Testis (tissue), 2 donors: ENCODE measurements at regions not wholly inside any gene's neighbourhood (a gene's known extent, or its start where the extent isn't known, plus 50 kb on each side); places are given as distances from the start of the nearest gene placed in this dataset.

ENCODE experiments used
- DNase-seq: peaks from one replicate; pipeline ENCODE4 v3.0.0-alpha.2; 2019
- H3K27ac ChIP-seq, 2 donors: fragments of 200-600 bp; sonication (generic); one replicate each; pipeline ENCODE4 v1.5.1; 2019
- H3K27me3 ChIP-seq: fragments of 200-600 bp; sonication (generic); one replicate; pipeline ENCODE4 v1.5.1; 2019
- H3K36me3 ChIP-seq: fragments of 200-600 bp; sonication (generic); one replicate; pipeline ENCODE4 v1.5.1; 2017; ENCODE audit warnings: low read depth; ENCODE audit errors: missing control alignments
- H3K4me1 ChIP-seq: fragments of 200-600 bp; sonication (generic); one replicate; pipeline ENCODE4 v1.5.1; 2019
- H3K4me3 ChIP-seq, 2 donors: fragments of 200-600 bp; sonication (generic); one replicate each; pipeline ENCODE4 v1.5.1; 2017 to 2019
- H3K9me3 ChIP-seq: fragments of 200-600 bp; sonication (generic); one replicate; pipeline ENCODE4 v1.5.1; 2017
- CTCF ChIP-seq, 3 experiments: fragments of 450-650 bp in 2 of 3; fragments of 200-600 bp in 1 of 3; sonication (generic) in 1 of 3; IDR thresholded peaks; one replicate each; pipeline ENCODE4 v1.5.1; 2016 to 2019; ENCODE audit warnings: antibody characterized with exemption in 3 of 3, mild to moderate bottlenecking in 2 of 3, moderate library complexity in 1 of 3
- POLR2A ChIP-seq: fragments of 450-650 bp; IDR thresholded peaks from one replicate; pipeline ENCODE4 v1.6.1; 2017; ENCODE audit warnings: antibody characterized with exemption, mild to moderate bottlenecking, moderate library complexity
- WGBS, 2 donors: methylation state at CpG; one replicate each; pipeline ENCODE4 v1.1.5; 2018; 5-methylcytosine and 5-hydroxymethylcytosine counted together
- intact Hi-C: fragments of 100-400 bp; cut with DNase I; formaldehyde crosslinking; loops from one replicate; pipeline ENCODE4 v1.15.1; 2023; ENCODE audit warnings: low total_unique reads

- H3K36me3 ChIP-seq = no peaks in the 10 kb centered on the region
- TF ChIP-seq POLR2A (no peak), CTCF (IDR thresholded peaks at IDR 0.05) (no peak)
- DNase-seq = no peak
- no peaks in the 10 kb centered on the region for H3K9me3 ChIP-seq
- H3K27ac ChIP-seq = no peak overlapping the region
- H3K4me3 ChIP-seq = no peak overlapping the region
- intact Hi-C loops = no loop called here
- H3K27me3 ChIP-seq = no peaks in the 10 kb centered on the region
- WGBS, 2 donors = 91 to 92% methylated on average over 5 of the region's 5 CpGs
- H3K4me1 ChIP-seq = no peaks in the 10 kb centered on the region
These were observed 135.0 kb upstream of the RIOK3 start for GRCh38 chr18:23317975-23318675.

GRCh38 chr18:23320709-23321236, 132.3 kb upstream of the RIOK3 start:
- 64 to 88% methylated on average over 1 of the region's 1 CpG for WGBS, 2 donors

GRCh38 chr18:23321996-23322395, 131.1 kb upstream of the RIOK3 start:
- Histone ChIP-seq H3K4me1 (no peaks in the 10 kb centered on the region), H3K27me3 (no peaks in the 10 kb centered on the region), H3K9me3 (no peaks in the 10 kb centered on the region), H3K36me3 (no peaks in the 10 kb centered on the region), H3K27ac (no peak overlapping the region), H3K4me3 (no peak overlapping the region)
- TF ChIP-seq POLR2A = no peak
- no peak for TF ChIP-seq CTCF (IDR thresholded peaks at IDR 0.05)
- WGBS, 2 donors = 89 to 94% methylated on average over 5 of the region's 5 CpGs
- intact Hi-C loops = no loop called here
- no peak for DNase-seq

More at GRCh38 chr18:23320709-23321236, 132.3 kb upstream of the RIOK3 start:
- no peak for DNase-seq
- intact Hi-C loops = no loop called here
- H3K27ac ChIP-seq = no peak overlapping the region
- no peaks in the 10 kb centered on the region for H3K36me3 ChIP-seq
- H3K4me3 ChIP-seq = no peak overlapping the region
- no peaks in the 10 kb centered on the region for H3K4me1 ChIP-seq
- H3K9me3 ChIP-seq = no peaks in the 10 kb centered on the region
- TF ChIP-seq POLR2A (no peak), CTCF (IDR thresholded peaks at IDR 0.05) (no peak)
- H3K27me3 ChIP-seq = no peaks in the 10 kb centered on the region

GRCh38 chr18:23324056-23324811, 128.9 kb upstream of the RIOK3 start:
- DNase-seq = no peak
- no peak overlapping the region for H3K4me3 ChIP-seq
- intact Hi-C loops = no loop called here
- WGBS, 2 donors = 88 to 91% methylated on average over 11 of the region's 11 CpGs
- no peak overlapping the region for H3K27ac ChIP-seq
- TF ChIP-seq POLR2A (no peak), CTCF (IDR thresholded peaks at IDR 0.05) (no peak)
- no peaks in the 10 kb centered on the region for H3K36me3 ChIP-seq
- H3K27me3 ChIP-seq = no peaks in the 10 kb centered on the region
- no peaks in the 10 kb centered on the region for H3K4me1 ChIP-seq
- H3K9me3 ChIP-seq = no peaks in the 10 kb centered on the region
